ENCODE measurements at regions not wholly inside any gene's neighbourhood (a gene's known extent, or its start where the extent isn't known, plus 50 kb on each side); places are given as distances from the start of the nearest gene placed in this dataset.

GRCh38 chr5:8321272-8321671, 452.3 kb downstream of the MTRR start:
- no peaks in the 10 kb centered on the region for H3K36me3 ChIP-seq (ENCODE audit: insufficient read depth, low read length)
- H2AFZ ChIP-seq (ENCODE audit: low read length): no peak overlapping the region
- H3K4me3 ChIP-seq (ENCODE audit: low read depth, low read length, poor library complexity, severe bottlenecking): no peak overlapping the region
- H3K79me2 ChIP-seq (ENCODE audit: insufficient read depth, low read length): no peaks in the 10 kb centered on the region
- no peaks in the 10 kb centered on the region for H4K20me1 ChIP-seq (ENCODE audit: insufficient read depth, low read length)
- H3K9me2 ChIP-seq (ENCODE audit: low read depth, low read length): no peaks in the 10 kb centered on the region
- no peaks in the 10 kb centered on the region for H3K27me3 ChIP-seq (ENCODE audit: insufficient read depth, low read length)
- no peak overlapping the region for H3K4me2 ChIP-seq (ENCODE audit: low read length)
- no peak overlapping the region for H3K9ac ChIP-seq (ENCODE audit: low read length)
- no peaks in the 10 kb centered on the region for H3F3A ChIP-seq (ENCODE audit: insufficient read depth, low read length)
- no peak overlapping the region for H3K27ac ChIP-seq (ENCODE audit: low read depth, low read length, poor library complexity, severe bottlenecking)
- H3K9me3 ChIP-seq (ENCODE audit: low read length): no peaks in the 10 kb centered on the region
- TF ChIP-seq EZH2 (IDR thresholded peaks at IDR 0.05; ENCODE audit: borderline replicate concordance, low read length) (no peak), CTCF (IDR thresholded peaks at IDR 0.05; ENCODE audit: low read length) (no peak)
- no peaks in the 10 kb centered on the region for H3K4me1 ChIP-seq (ENCODE audit: insufficient read depth, low read length, severe bottlenecking)

GRCh38 chr5:8322484-8322883, 453.5 kb downstream of the MTRR start:
- H3K36me3 ChIP-seq (ENCODE audit: insufficient read depth, low read length): no peaks in the 10 kb centered on the region
- H3K4me2 ChIP-seq (ENCODE audit: low read length): no peak overlapping the region
- no peak overlapping the region for H3K27ac ChIP-seq (ENCODE audit: low read depth, low read length, poor library complexity, severe bottlenecking)
- no peaks in the 10 kb centered on the region for H3K9me3 ChIP-seq (ENCODE audit: low read length)
- no peak for TF ChIP-seq CTCF (IDR thresholded peaks at IDR 0.05; ENCODE audit: low read length)
- TF ChIP-seq EZH2 (IDR thresholded peaks at IDR 0.05; ENCODE audit: borderline replicate concordance, low read length): no peak
- no peaks in the 10 kb centered on the region for H4K20me1 ChIP-seq (ENCODE audit: insufficient read depth, low read length)
- no peaks in the 10 kb centered on the region for H3K9me2 ChIP-seq (ENCODE audit: low read depth, low read length)
- no peaks in the 10 kb centered on the region for H3K79me2 ChIP-seq (ENCODE audit: insufficient read depth, low read length)
- H2AFZ ChIP-seq (ENCODE audit: low read length): no peak overlapping the region
- H3K9ac ChIP-seq (ENCODE audit: low read length): no peak overlapping the region
- no peak overlapping the region for H3K4me3 ChIP-seq (ENCODE audit: low read depth, low read length, poor library complexity, severe bottlenecking)
- H3K4me1 ChIP-seq (ENCODE audit: insufficient read depth, low read length, severe bottlenecking): no peaks in the 10 kb centered on the region
- no peaks in the 10 kb centered on the region for H3F3A ChIP-seq (ENCODE audit: insufficient read depth, low read length)
- no peaks in the 10 kb centered on the region for H3K27me3 ChIP-seq (ENCODE audit: insufficient read depth, low read length)

GRCh38 chr5:8327016-8327415, 458.1 kb downstream of the MTRR start:
- no peak for TF ChIP-seq EZH2 (IDR thresholded peaks at IDR 0.05; ENCODE audit: borderline replicate concordance, low read length)
- no peak for TF ChIP-seq CTCF (IDR thresholded peaks at IDR 0.05; ENCODE audit: low read length)
- Histone ChIP-seq H3K79me2 (ENCODE audit: insufficient read depth, low read length) (no peaks in the 10 kb centered on the region), H2AFZ (ENCODE audit: low read length) (no peak overlapping the region), H3K27ac (ENCODE audit: low read depth, low read length, poor library complexity, severe bottlenecking) (no peak overlapping the region), H4K20me1 (ENCODE audit: insufficient read depth, low read length) (no peaks in the 10 kb centered on the region), H3F3A (ENCODE audit: insufficient read depth, low read length) (no peaks in the 10 kb centered on the region), H3K9ac (ENCODE audit: low read length) (no peak overlapping the region), H3K9me3 (ENCODE audit: low read length) (no peaks in the 10 kb centered on the region), H3K27me3 (ENCODE audit: insufficient read depth, low read length) (no peaks in the 10 kb centered on the region), H3K9me2 (ENCODE audit: low read depth, low read length) (no peaks in the 10 kb centered on the region), H3K4me3 (ENCODE audit: low read depth, low read length, poor library complexity, severe bottlenecking) (no peak overlapping the region), H3K4me2 (ENCODE audit: low read length) (no peak overlapping the region), H3K4me1 (ENCODE audit: insufficient read depth, low read length, severe bottlenecking) (no peaks in the 10 kb centered on the region), H3K36me3 (ENCODE audit: insufficient read depth, low read length) (no peaks in the 10 kb centered on the region)

Data from OCI-LY1 (cell line).